HG03103 (cell line): ENCODE measurements at regions not wholly inside any gene's neighbourhood (a gene's known extent, or its start where the extent isn't known, plus 50 kb on each side); places are given as distances from the start of the nearest gene placed in this dataset.

Experiments used
- ATAC-seq: cut with Tn5 transposase; IDR thresholded peaks from one replicate; pipeline ENCODE4 v1.9.1; 2021; ENCODE audit warnings: low read depth; ENCODE audit not compliant: unreplicated experiment

GRCh38 chr14:84361476-84361875, 1168.5 kb upstream of the FLRT2 start:
- no peak for ATAC-seq

GRCh38 chr14:84375235-84375634, 1154.7 kb upstream of the FLRT2 start:
- ATAC-seq, result no peak

- ATAC-seq, result no peak
These were observed 1139.9 kb upstream of the FLRT2 start for GRCh38 chr14:84390010-84390409.

GRCh38 chr14:84397631-84398030, 1132.3 kb upstream of the FLRT2 start:
- ATAC-seq, result no peak

GRCh38 chr14:84399296-84399910, 1130.5 kb upstream of the FLRT2 start:
- no peak for ATAC-seq

- ATAC-seq, result no peak
These were observed 1128.3 kb upstream of the FLRT2 start for GRCh38 chr14:84401631-84402030.

GRCh38 chr14:84403585-84403984, 1126.4 kb upstream of the FLRT2 start:
- ATAC-seq, result no peak

- ATAC-seq, result no peak
These were observed 1125.7 kb upstream of the FLRT2 start for GRCh38 chr14:84404246-84404645.

GRCh38 chr14:84409435-84409834, 1120.5 kb upstream of the FLRT2 start:
- no peak for ATAC-seq

- no peak for ATAC-seq
These were observed 1119.6 kb upstream of the FLRT2 start for GRCh38 chr14:84410344-84410743.

- ATAC-seq, result no peak
These were observed 1109.7 kb upstream of the FLRT2 start for GRCh38 chr14:84420221-84420620.

- no peak for ATAC-seq
These were observed 1108.3 kb upstream of the FLRT2 start for GRCh38 chr14:84421621-84422020.

- no peak for ATAC-seq
These were observed 1104.0 kb upstream of the FLRT2 start for GRCh38 chr14:84425968-84426367.

GRCh38 chr14:84432676-84433075, 1097.3 kb upstream of the FLRT2 start:
- ATAC-seq, result no peak

- no peak for ATAC-seq
These were observed 1096.0 kb upstream of the FLRT2 start for GRCh38 chr14:84433961-84434360.

GRCh38 chr14:84435820-84436324, 1094.1 kb upstream of the FLRT2 start:
- no peak for ATAC-seq

GRCh38 chr14:84436528-84436927, 1093.4 kb upstream of the FLRT2 start:
- no peak for ATAC-seq

- no peak for ATAC-seq
These were observed 1087.4 kb upstream of the FLRT2 start for GRCh38 chr14:84442521-84442920.

- no peak for ATAC-seq
These were observed 1084.5 kb upstream of the FLRT2 start for GRCh38 chr14:84445486-84445885.

- no peak for ATAC-seq
These were observed 1083.7 kb upstream of the FLRT2 start for GRCh38 chr14:84446250-84446649.

- no peak for ATAC-seq
These were observed 1076.5 kb upstream of the FLRT2 start for GRCh38 chr14:84453307-84453950.

- ATAC-seq, result no peak
These were observed 1075.8 kb upstream of the FLRT2 start for GRCh38 chr14:84454114-84454513.
